Caco-2 (cell line): ENCODE measurements at regions not wholly inside any gene's neighbourhood (a gene's known extent, or its start where the extent isn't known, plus 50 kb on each side); places are given as distances from the start of the nearest gene placed in this dataset.

Source experiments
- BruUV-seq: library from RNA; stranded (reverse); fragments of 400-500 nt; replicated peaks from 2 replicates; lab custom pipeline; 2021; lab: Mats Ljungman, UMichigan
- CTCF ChIA-PET: fragments of 300-600 bp; sonication (Branson Sonifier 250); formaldehyde crosslinking; loops from one replicate; lab custom pipeline; 2022; ENCODE audit warnings: antibody characterized with exemption; lab: Charles Lee
- POLR2A ChIA-PET: fragments of 300-600 bp; sonication (Branson Sonifier 250); formaldehyde crosslinking; loops from one replicate; lab custom pipeline; 2022; ENCODE audit warnings: antibody characterized with exemption; lab: Charles Lee
- DNase-seq, 2 experiments: peaks; one replicate each; pipeline versions ENCODE4 v3.0.0 to v3.0.0-alpha.2; 2020 to 2022
- H3K27me3 ChIP-seq: replicated peaks from 2 replicates; pipeline ENCODE4 v1.6.0; 2011; ENCODE audit warnings: low read length; ENCODE audit not compliant: control insufficient read depth, insufficient read depth
- H3K36me3 ChIP-seq: 2 replicates; pipeline ENCODE4 v1.5.1; 2011; ENCODE audit warnings: low read length; ENCODE audit not compliant: control insufficient read depth, insufficient read depth
- H3K4me1 ChIP-seq: fragments of 250-450 bp; sonication (Bioruptor Pico); 2 replicates; pipeline ENCODE4 v1.5.1; 2020; ENCODE audit warnings: mild to moderate bottlenecking
- H3K4me3 ChIP-seq: 2 replicates; pipeline ENCODE4 v1.5.1; 2011; ENCODE audit warnings: low read depth, mild to moderate bottlenecking, control low read depth, low read length
- H3K9me3 ChIP-seq: fragments of 250-450 bp; sonication (Bioruptor Pico); 2 replicates; pipeline ENCODE4 v1.5.1; 2020; ENCODE audit warnings: mild to moderate bottlenecking, moderate library complexity
- H3K27ac Mint-ChIP-seq: one replicate; pipeline ENCODE4 v1.8.0; 2022; ENCODE audit warnings: mixed read lengths; ENCODE audit not compliant: unreplicated experiment
- H3K27me3 Mint-ChIP-seq: one replicate; pipeline ENCODE4 v1.8.0; 2022; ENCODE audit warnings: mixed read lengths; ENCODE audit not compliant: insufficient read depth, unreplicated experiment
- H3K36me3 Mint-ChIP-seq: one replicate; pipeline ENCODE4 v1.8.0; 2022; ENCODE audit warnings: mild to moderate bottlenecking, mixed read lengths; ENCODE audit not compliant: insufficient read depth, unreplicated experiment
- H3K4me1 Mint-ChIP-seq: one replicate; pipeline ENCODE4 v1.8.0; 2022; ENCODE audit warnings: low read depth, mixed read lengths; ENCODE audit not compliant: unreplicated experiment
- H3K4me3 Mint-ChIP-seq: one replicate; pipeline ENCODE4 v1.8.0; 2022; ENCODE audit warnings: mild to moderate bottlenecking, moderate library complexity, mixed read lengths; ENCODE audit not compliant: unreplicated experiment
- H3K9me3 Mint-ChIP-seq: one replicate; pipeline ENCODE4 v1.8.0; 2022; ENCODE audit warnings: mixed read lengths; ENCODE audit not compliant: unreplicated experiment
- CTCF ChIP-seq, 2 experiments: fragments of 200-600 bp in 1 of 2; IDR thresholded peaks; 1 replicate in 1 of 2; 2 replicates in 1 of 2; pipeline versions ENCODE4 v1.5.1 to v1.8.0; 2011 to 2022; ENCODE audit warnings: antibody characterized with exemption in 1 of 2, control low read depth in 1 of 2, inconsistent platforms in 1 of 2, low read depth in 1 of 2, low read length in 1 of 2, mild to moderate bottlenecking in 1 of 2, moderate library complexity in 1 of 2; ENCODE audit not compliant: insufficient read depth in 1 of 2, severe bottlenecking in 1 of 2, unreplicated experiment in 1 of 2
- intact Hi-C: fragments of 100-400 bp; cut with micrococcal nuclease; formaldehyde crosslinking; loops from one replicate; pipeline ENCODE4 v1.10.0; 2022; ENCODE audit not compliant: unreplicated experiment

- Mint-ChIP-seq H3K36me3 (no peaks in the 10 kb centered on the region), H3K27ac (no peak overlapping the region), H3K9me3 (no peaks in the 10 kb centered on the region), H3K4me3 (no peak overlapping the region), H3K4me1 (peaks cover 8% of the 10 kb centered on the region), H3K27me3 (peaks cover 24% of the 10 kb centered on the region)
- ChIA-PET POLR2A (no interaction called here), CTCF (no interaction called here)
- H3K4me1 ChIP-seq, result no peaks in the 10 kb centered on the region
- no peaks in the 10 kb centered on the region for H3K9me3 ChIP-seq
- intact Hi-C loops, result no loop called here
- TF ChIP-seq CTCF (IDR thresholded peaks at IDR 0.05; ENCODE audit: insufficient read depth in 1 of 2, low read depth in 1 of 2, low read length in 1 of 2, severe bottlenecking in 1 of 2, unreplicated experiment in 1 of 2), result no peak
- H3K4me3 ChIP-seq, result no peak overlapping the region
- H3K36me3 ChIP-seq, result no peaks in the 10 kb centered on the region
- DNase-seq, result no peak
- no peaks in the 10 kb centered on the region for H3K27me3 ChIP-seq
- BruUV-seq, result no TSS peak
Measured at GRCh38 chr2:866887-867286, 83.8 kb upstream of the SNTG2 start.

GRCh38 chr2:866009-866680 lies 84.5 kb upstream of the SNTG2 start:
- intact Hi-C loops, result no loop called here
- no peaks in the 10 kb centered on the region for H3K36me3 Mint-ChIP-seq
- TF ChIP-seq CTCF (IDR thresholded peaks at IDR 0.05; ENCODE audit: insufficient read depth in 1 of 2, low read depth in 1 of 2, low read length in 1 of 2, severe bottlenecking in 1 of 2, unreplicated experiment in 1 of 2), result no peak
- H3K4me1 ChIP-seq, result no peaks in the 10 kb centered on the region
- ChIA-PET CTCF (no interaction called here), POLR2A (no interaction called here)
- H3K4me3 Mint-ChIP-seq, result no peak overlapping the region
- no peaks in the 10 kb centered on the region for H3K27me3 ChIP-seq
- H3K9me3 ChIP-seq, result no peaks in the 10 kb centered on the region
- no TSS peak for BruUV-seq
- H3K4me3 ChIP-seq, result no peak overlapping the region
- H3K4me1 Mint-ChIP-seq, result peaks cover 8% of the 10 kb centered on the region
- no peak for DNase-seq
- peaks cover 20% of the 10 kb centered on the region for H3K27me3 Mint-ChIP-seq
- no peaks in the 10 kb centered on the region for H3K36me3 ChIP-seq
- H3K9me3 Mint-ChIP-seq, result no peaks in the 10 kb centered on the region
- H3K27ac Mint-ChIP-seq, result no peak overlapping the region

GRCh38 chr2:864501-865106 lies 86.0 kb upstream of the SNTG2 start:
- Histone ChIP-seq H3K36me3 (no peaks in the 10 kb centered on the region), H3K27me3 (no peaks in the 10 kb centered on the region), H3K4me3 (no peak overlapping the region), H3K9me3 (no peaks in the 10 kb centered on the region), H3K4me1 (no peaks in the 10 kb centered on the region)
- H3K27ac Mint-ChIP-seq, result no peak overlapping the region
- no peak for TF ChIP-seq CTCF (IDR thresholded peaks at IDR 0.05; ENCODE audit: insufficient read depth in 1 of 2, low read depth in 1 of 2, low read length in 1 of 2, severe bottlenecking in 1 of 2, unreplicated experiment in 1 of 2)
- no peak for DNase-seq
- intact Hi-C loops, result no loop called here
- BruUV-seq, result no TSS peak
- POLR2A ChIA-PET, result no interaction called here
- H3K36me3 Mint-ChIP-seq, result no peaks in the 10 kb centered on the region
- H3K4me3 Mint-ChIP-seq, result no peak overlapping the region
- CTCF ChIA-PET, result no interaction called here
- no peaks in the 10 kb centered on the region for H3K9me3 Mint-ChIP-seq
- peaks cover 8% of the 10 kb centered on the region for H3K4me1 Mint-ChIP-seq
- peaks cover 15% of the 10 kb centered on the region for H3K27me3 Mint-ChIP-seq
